Caco-2 (cell line): ENCODE measurements at regions not wholly inside any gene's neighbourhood (a gene's known extent, or its start where the extent isn't known, plus 50 kb on each side); places are given as distances from the start of the nearest gene placed in this dataset.

Experiments used
- BruUV-seq: library from RNA; stranded (reverse); fragments of 400-500 nt; replicated peaks from 2 replicates; lab custom pipeline; 2021; lab: Mats Ljungman, UMichigan
- CTCF ChIA-PET: fragments of 300-600 bp; sonication (Branson Sonifier 250); formaldehyde crosslinking; loops from one replicate; lab custom pipeline; 2022; ENCODE audit warnings: antibody characterized with exemption; lab: Charles Lee
- POLR2A ChIA-PET: fragments of 300-600 bp; sonication (Branson Sonifier 250); formaldehyde crosslinking; loops from one replicate; lab custom pipeline; 2022; ENCODE audit warnings: antibody characterized with exemption; lab: Charles Lee
- DNase-seq, 2 experiments: peaks; one replicate each; pipeline versions ENCODE4 v3.0.0 to v3.0.0-alpha.2; 2020 to 2022
- H3K27me3 ChIP-seq: replicated peaks from 2 replicates; pipeline ENCODE4 v1.6.0; 2011; ENCODE audit warnings: low read length; ENCODE audit not compliant: control insufficient read depth, insufficient read depth
- H3K36me3 ChIP-seq: 2 replicates; pipeline ENCODE4 v1.5.1; 2011; ENCODE audit warnings: low read length; ENCODE audit not compliant: control insufficient read depth, insufficient read depth
- H3K4me1 ChIP-seq: fragments of 250-450 bp; sonication (Bioruptor Pico); 2 replicates; pipeline ENCODE4 v1.5.1; 2020; ENCODE audit warnings: mild to moderate bottlenecking
- H3K4me3 ChIP-seq: 2 replicates; pipeline ENCODE4 v1.5.1; 2011; ENCODE audit warnings: low read depth, mild to moderate bottlenecking, control low read depth, low read length
- H3K9me3 ChIP-seq: fragments of 250-450 bp; sonication (Bioruptor Pico); 2 replicates; pipeline ENCODE4 v1.5.1; 2020; ENCODE audit warnings: mild to moderate bottlenecking, moderate library complexity
- H3K27ac Mint-ChIP-seq: one replicate; pipeline ENCODE4 v1.8.0; 2022; ENCODE audit warnings: mixed read lengths; ENCODE audit not compliant: unreplicated experiment
- H3K27me3 Mint-ChIP-seq: one replicate; pipeline ENCODE4 v1.8.0; 2022; ENCODE audit warnings: mixed read lengths; ENCODE audit not compliant: insufficient read depth, unreplicated experiment
- H3K36me3 Mint-ChIP-seq: one replicate; pipeline ENCODE4 v1.8.0; 2022; ENCODE audit warnings: mild to moderate bottlenecking, mixed read lengths; ENCODE audit not compliant: insufficient read depth, unreplicated experiment
- H3K4me1 Mint-ChIP-seq: one replicate; pipeline ENCODE4 v1.8.0; 2022; ENCODE audit warnings: low read depth, mixed read lengths; ENCODE audit not compliant: unreplicated experiment
- H3K4me3 Mint-ChIP-seq: one replicate; pipeline ENCODE4 v1.8.0; 2022; ENCODE audit warnings: mild to moderate bottlenecking, moderate library complexity, mixed read lengths; ENCODE audit not compliant: unreplicated experiment
- H3K9me3 Mint-ChIP-seq: one replicate; pipeline ENCODE4 v1.8.0; 2022; ENCODE audit warnings: mixed read lengths; ENCODE audit not compliant: unreplicated experiment
- CTCF ChIP-seq, 2 experiments: fragments of 200-600 bp in 1 of 2; IDR thresholded peaks; 1 replicate in 1 of 2; 2 replicates in 1 of 2; pipeline versions ENCODE4 v1.5.1 to v1.8.0; 2011 to 2022; ENCODE audit warnings: antibody characterized with exemption in 1 of 2, control low read depth in 1 of 2, inconsistent platforms in 1 of 2, low read depth in 1 of 2, low read length in 1 of 2, mild to moderate bottlenecking in 1 of 2, moderate library complexity in 1 of 2; ENCODE audit not compliant: insufficient read depth in 1 of 2, severe bottlenecking in 1 of 2, unreplicated experiment in 1 of 2
- intact Hi-C: fragments of 100-400 bp; cut with micrococcal nuclease; formaldehyde crosslinking; loops from one replicate; pipeline ENCODE4 v1.10.0; 2022; ENCODE audit not compliant: unreplicated experiment

- no TSS peak for BruUV-seq
- Mint-ChIP-seq H3K36me3 (no peaks in the 10 kb centered on the region), H3K27ac (no peak overlapping the region), H3K4me1 (no peaks in the 10 kb centered on the region), H3K27me3 (peaks cover 8% of the 10 kb centered on the region), H3K4me3 (no peak overlapping the region), H3K9me3 (no peaks in the 10 kb centered on the region)
- H3K27me3 ChIP-seq = no peaks in the 10 kb centered on the region
- peak; percentile 20 to 31 for TF ChIP-seq CTCF (IDR thresholded peaks at IDR 0.05; ENCODE audit: insufficient read depth in 1 of 2, low read depth in 1 of 2, low read length in 1 of 2, severe bottlenecking in 1 of 2, unreplicated experiment in 1 of 2)
- no peak for DNase-seq
- intact Hi-C loops = loop anchor here (1.0 kb wide), 2 partner anchors 235 to 550 kb away; no protein-coding TSS in a partner anchor
- no peak overlapping the region for H3K4me3 ChIP-seq
- no peaks in the 10 kb centered on the region for H3K36me3 ChIP-seq
- CTCF ChIA-PET = no interaction called here
- H3K4me1 ChIP-seq = no peaks in the 10 kb centered on the region
- POLR2A ChIA-PET = no interaction called here
- no peaks in the 10 kb centered on the region for H3K9me3 ChIP-seq
Measured at GRCh38 chr2:186903216-186903615, 54.2 kb upstream of the ZSWIM2 start.
